ENCODE measurements at regions not wholly inside any gene's neighbourhood (a gene's known extent, or its start where the extent isn't known, plus 50 kb on each side); places are given as distances from the start of the nearest gene placed in this dataset.

GRCh38 chr2:39954346-39954745 lies 175.3 kb upstream of the THUMPD2 start:
- ATAC-seq (replicated peaks in 1 of 4) (no peak), DNase-seq (no peak)
- H3K36me3 ChIP-seq (ENCODE audit: control insufficient read depth in 2 of 2, extremely low read depth in 1 of 2, insufficient read depth in 1 of 2, low read length in 1 of 2): no peaks in the 10 kb centered on the region
- no peaks in the 10 kb centered on the region for H3K9me3 ChIP-seq
- no peak overlapping the region for H3K27ac Mint-ChIP-seq
- no peaks in the 10 kb centered on the region for H3K4me1 Mint-ChIP-seq
- H3K9me3 Mint-ChIP-seq: no peaks in the 10 kb centered on the region
- H3K4me1 ChIP-seq (ENCODE audit: control insufficient read depth in 1 of 2, extremely low read depth in 1 of 2, insufficient read depth in 2 of 2, low read length in 2 of 2): no peaks in the 10 kb centered on the region
- H3K27me3 Mint-ChIP-seq: no peaks in the 10 kb centered on the region
- CTCF ChIA-PET: no interaction called here
- H3K4me3 Mint-ChIP-seq: no peak overlapping the region
- no peak overlapping the region for H3K4me3 ChIP-seq (ENCODE audit: control insufficient read depth in 1 of 2, extremely low read depth in 1 of 2, low read length in 1 of 2)
- H3K27me3 ChIP-seq (replicated peaks in 1 of 2; ENCODE audit: control insufficient read depth in 2 of 2, extremely low read depth in 1 of 2, insufficient read depth in 2 of 2, low read length in 1 of 2): no peaks in the 10 kb centered on the region
- no peaks in the 10 kb centered on the region for H3K36me3 Mint-ChIP-seq
- POLR2A ChIA-PET: no interaction called here
- no peak overlapping the region for H3K27ac ChIP-seq (ENCODE audit: low read length)

- Mint-ChIP-seq H3K4me1 (no peaks in the 10 kb centered on the region), H3K27me3 (peaks cover 0 to 3% of the 10 kb centered on the region in 2 donors), H3K9me3 (no peaks in the 10 kb centered on the region), H3K27ac (no peak overlapping the region), H3K36me3 (no peaks in the 10 kb centered on the region), H3K4me3 (no peak overlapping the region)
- Histone ChIP-seq H3K36me3 (ENCODE audit: control insufficient read depth in 2 of 2, extremely low read depth in 1 of 2, insufficient read depth in 1 of 2, low read length in 1 of 2) (no peaks in the 10 kb centered on the region), H3K4me3 (ENCODE audit: control insufficient read depth in 1 of 2, extremely low read depth in 1 of 2, low read length in 1 of 2) (no peak overlapping the region), H3K9me3 (no peaks in the 10 kb centered on the region), H3K27ac (ENCODE audit: low read length) (no peak overlapping the region), H3K27me3 (replicated peaks in 1 of 2; ENCODE audit: control insufficient read depth in 2 of 2, extremely low read depth in 1 of 2, insufficient read depth in 2 of 2, low read length in 1 of 2) (no peaks in the 10 kb centered on the region), H3K4me1 (ENCODE audit: control insufficient read depth in 1 of 2, extremely low read depth in 1 of 2, insufficient read depth in 2 of 2, low read length in 2 of 2) (no peaks in the 10 kb centered on the region)
- WGBS (ENCODE audit: insufficient coverage): no CpG with 5 or more reads among the region's 1 CpG
- ATAC-seq (replicated peaks in 1 of 4): no peak
- POLR2A ChIA-PET: no interaction called here
- no peak for DNase-seq
- CTCF ChIA-PET: no interaction called here
Measured at GRCh38 chr2:39949131-39949530, 170.1 kb upstream of the THUMPD2 start.

GRCh38 chr2:39948016-39948719 lies 169.1 kb upstream of the THUMPD2 start:
- H3K4me1 ChIP-seq (ENCODE audit: control insufficient read depth in 1 of 2, extremely low read depth in 1 of 2, insufficient read depth in 2 of 2, low read length in 2 of 2): no peaks in the 10 kb centered on the region
- H3K4me3 Mint-ChIP-seq: no peak overlapping the region
- no peak overlapping the region for H3K27ac ChIP-seq (ENCODE audit: low read length)
- DNase-seq (no peak), ATAC-seq (replicated peaks in 1 of 4) (no peak)
- CTCF ChIA-PET: no interaction called here
- POLR2A ChIA-PET: no interaction called here
- peaks cover 0 to 3% of the 10 kb centered on the region in 2 donors for H3K27me3 Mint-ChIP-seq
- H3K36me3 Mint-ChIP-seq: no peaks in the 10 kb centered on the region
- WGBS (ENCODE audit: insufficient coverage): no CpG with 5 or more reads among the region's 1 CpG
- no peak overlapping the region for H3K4me3 ChIP-seq (ENCODE audit: control insufficient read depth in 1 of 2, extremely low read depth in 1 of 2, low read length in 1 of 2)
- no peak overlapping the region for H3K27ac Mint-ChIP-seq
- no peaks in the 10 kb centered on the region for H3K9me3 Mint-ChIP-seq
- H3K36me3 ChIP-seq (ENCODE audit: control insufficient read depth in 2 of 2, extremely low read depth in 1 of 2, insufficient read depth in 1 of 2, low read length in 1 of 2): no peaks in the 10 kb centered on the region
- H3K4me1 Mint-ChIP-seq: no peaks in the 10 kb centered on the region
- H3K9me3 ChIP-seq: no peaks in the 10 kb centered on the region
- H3K27me3 ChIP-seq (replicated peaks in 1 of 2; ENCODE audit: control insufficient read depth in 2 of 2, extremely low read depth in 1 of 2, insufficient read depth in 2 of 2, low read length in 1 of 2): no peaks in the 10 kb centered on the region

GRCh38 chr2:39947294-39948015 lies 168.4 kb upstream of the THUMPD2 start:
- Mint-ChIP-seq H3K36me3 (no peaks in the 10 kb centered on the region), H3K4me1 (no peaks in the 10 kb centered on the region), H3K27ac (no peak overlapping the region), H3K4me3 (no peak overlapping the region), H3K27me3 (peaks cover 0 to 3% of the 10 kb centered on the region in 2 donors), H3K9me3 (no peaks in the 10 kb centered on the region)
- no CpG with 5 or more reads among the region's 2 CpGs for WGBS (ENCODE audit: insufficient coverage)
- ATAC-seq (replicated peaks in 1 of 4): no peak
- no peaks in the 10 kb centered on the region for H3K9me3 ChIP-seq
- H3K27me3 ChIP-seq (replicated peaks in 1 of 2; ENCODE audit: control insufficient read depth in 2 of 2, extremely low read depth in 1 of 2, insufficient read depth in 2 of 2, low read length in 1 of 2): no peaks in the 10 kb centered on the region
- ChIA-PET CTCF (no interaction called here), POLR2A (no interaction called here)
- H3K36me3 ChIP-seq (ENCODE audit: control insufficient read depth in 2 of 2, extremely low read depth in 1 of 2, insufficient read depth in 1 of 2, low read length in 1 of 2): no peaks in the 10 kb centered on the region
- H3K4me3 ChIP-seq (ENCODE audit: control insufficient read depth in 1 of 2, extremely low read depth in 1 of 2, low read length in 1 of 2): no peak overlapping the region
- no peak overlapping the region for H3K27ac ChIP-seq (ENCODE audit: low read length)
- DNase-seq: no peak
- H3K4me1 ChIP-seq (ENCODE audit: control insufficient read depth in 1 of 2, extremely low read depth in 1 of 2, insufficient read depth in 2 of 2, low read length in 2 of 2): no peaks in the 10 kb centered on the region

- Histone ChIP-seq H3K36me3 (ENCODE audit: control insufficient read depth in 2 of 2, extremely low read depth in 1 of 2, insufficient read depth in 1 of 2, low read length in 1 of 2) (no peaks in the 10 kb centered on the region), H3K27ac (ENCODE audit: low read length) (no peak overlapping the region), H3K4me3 (ENCODE audit: control insufficient read depth in 1 of 2, extremely low read depth in 1 of 2, low read length in 1 of 2) (no peak overlapping the region), H3K27me3 (replicated peaks in 1 of 2; ENCODE audit: control insufficient read depth in 2 of 2, extremely low read depth in 1 of 2, insufficient read depth in 2 of 2, low read length in 1 of 2) (no peaks in the 10 kb centered on the region), H3K4me1 (ENCODE audit: control insufficient read depth in 1 of 2, extremely low read depth in 1 of 2, insufficient read depth in 2 of 2, low read length in 2 of 2) (no peaks in the 10 kb centered on the region), H3K9me3 (no peaks in the 10 kb centered on the region)
- no CpG with 5 or more reads among the region's 1 CpG for WGBS (ENCODE audit: insufficient coverage)
- DNase-seq (no peak), ATAC-seq (replicated peaks in 1 of 4) (no peak)
- Mint-ChIP-seq H3K4me3 (no peak overlapping the region), H3K9me3 (no peaks in the 10 kb centered on the region), H3K4me1 (no peaks in the 10 kb centered on the region), H3K27me3 (peaks cover 0 to 3% of the 10 kb centered on the region in 2 donors), H3K27ac (no peak overlapping the region), H3K36me3 (no peaks in the 10 kb centered on the region)
- ChIA-PET POLR2A (no interaction called here), CTCF (no interaction called here)
Measured at GRCh38 chr2:39942950-39943349, 163.9 kb upstream of the THUMPD2 start.

- H3K4me1 Mint-ChIP-seq: no peaks in the 10 kb centered on the region
- H3K27me3 Mint-ChIP-seq: no peaks in the 10 kb centered on the region
- WGBS (ENCODE audit: insufficient coverage): 0% methylated on average over 1 of the region's 4 CpGs
- H3K27ac ChIP-seq (ENCODE audit: low read length): no peak overlapping the region
- H3K36me3 ChIP-seq (ENCODE audit: control insufficient read depth in 2 of 2, extremely low read depth in 1 of 2, insufficient read depth in 1 of 2, low read length in 1 of 2): no peaks in the 10 kb centered on the region
- H3K4me1 ChIP-seq (ENCODE audit: control insufficient read depth in 1 of 2, extremely low read depth in 1 of 2, insufficient read depth in 2 of 2, low read length in 2 of 2): no peaks in the 10 kb centered on the region
- H3K9me3 Mint-ChIP-seq: no peaks in the 10 kb centered on the region
- no peak overlapping the region for H3K4me3 ChIP-seq (ENCODE audit: control insufficient read depth in 1 of 2, extremely low read depth in 1 of 2, low read length in 1 of 2)
- no peak for ATAC-seq (replicated peaks in 1 of 4)
- H3K4me3 Mint-ChIP-seq: no peak overlapping the region
- no peak for DNase-seq
- H3K9me3 ChIP-seq: no peaks in the 10 kb centered on the region
- H3K27ac Mint-ChIP-seq: no peak overlapping the region
- POLR2A ChIA-PET: no interaction called here
- H3K27me3 ChIP-seq (replicated peaks in 1 of 2; ENCODE audit: control insufficient read depth in 2 of 2, extremely low read depth in 1 of 2, insufficient read depth in 2 of 2, low read length in 1 of 2): no peaks in the 10 kb centered on the region
- CTCF ChIA-PET: interaction anchor here in 1 of 2 donors (1.0 kb wide), 1 partner anchor 19 kb away, joined by 3 read pairs; no protein-coding TSS in a partner anchor
- H3K36me3 Mint-ChIP-seq: no peaks in the 10 kb centered on the region
Measured at GRCh38 chr2:39938035-39938835, 159.2 kb upstream of the THUMPD2 start.
